ENCODE measurements at regions not wholly inside any gene's neighbourhood (a gene's known extent, or its start where the extent isn't known, plus 50 kb on each side); places are given as distances from the start of the nearest gene placed in this dataset.

DNA sequence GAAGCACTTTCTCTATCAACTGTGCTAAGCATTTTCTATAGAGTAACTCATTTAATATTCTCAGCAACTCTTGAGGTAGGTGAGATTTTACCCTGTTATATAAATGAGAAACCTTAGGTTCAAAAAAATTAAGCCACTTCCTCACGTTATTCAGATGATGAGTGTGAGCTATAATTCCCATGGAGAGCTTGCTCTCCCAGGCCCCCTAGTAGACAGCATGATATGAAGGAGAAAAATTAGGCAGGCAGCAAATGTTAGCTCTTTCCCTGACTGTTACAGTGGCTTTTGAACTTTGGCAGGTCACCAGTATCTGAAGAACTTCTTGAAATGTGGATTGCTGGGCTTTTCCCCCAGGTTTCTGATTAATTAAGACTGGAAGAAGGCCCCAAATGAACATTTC lies 753.1 kb downstream of the NCAM2 start:
- POLR2A ChIA-PET: no interaction called here
- TF ChIP-seq, protein P1, sequence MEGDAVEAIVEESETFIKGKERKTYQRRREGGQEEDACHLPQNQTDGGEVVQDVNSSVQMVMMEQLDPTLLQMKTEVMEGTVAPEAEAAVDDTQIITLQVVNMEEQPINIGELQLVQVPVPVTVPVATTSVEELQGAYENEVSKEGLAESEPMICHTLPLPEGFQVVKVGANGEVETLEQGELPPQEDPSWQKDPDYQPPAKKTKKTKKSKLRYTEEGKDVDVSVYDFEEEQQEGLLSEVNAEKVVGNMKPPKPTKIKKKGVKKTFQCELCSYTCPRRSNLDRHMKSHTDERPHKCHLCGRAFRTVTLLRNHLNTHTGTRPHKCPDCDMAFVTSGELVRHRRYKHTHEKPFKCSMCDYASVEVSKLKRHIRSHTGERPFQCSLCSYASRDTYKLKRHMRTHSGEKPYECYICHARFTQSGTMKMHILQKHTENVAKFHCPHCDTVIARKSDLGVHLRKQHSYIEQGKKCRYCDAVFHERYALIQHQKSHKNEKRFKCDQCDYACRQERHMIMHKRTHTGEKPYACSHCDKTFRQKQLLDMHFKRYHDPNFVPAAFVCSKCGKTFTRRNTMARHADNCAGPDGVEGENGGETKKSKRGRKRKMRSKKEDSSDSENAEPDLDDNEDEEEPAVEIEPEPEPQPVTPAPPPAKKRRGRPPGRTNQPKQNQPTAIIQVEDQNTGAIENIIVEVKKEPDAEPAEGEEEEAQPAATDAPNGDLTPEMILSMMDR (IDR thresholded peaks at IDR 0.05; ENCODE audit: insufficient read depth, low read length, missing control alignments): no peak
- DNase-seq (ENCODE audit: low read depth, low spot score): no peak
- H3K4me3 ChIP-seq (ENCODE audit: low read depth, low read length): no peak overlapping the region
- CTCF ChIA-PET: interaction anchor here (1.2 kb wide), 1 partner anchor 170 kb away, joined by 3 read pairs; no protein-coding TSS in a partner anchor

- ChIA-PET POLR2A (no interaction called here), CTCF (no interaction called here)
- DNase-seq (ENCODE audit: low read depth, low spot score): no peak
- no peak overlapping the region for H3K4me3 ChIP-seq (ENCODE audit: low read depth, low read length)
- TF ChIP-seq, protein P1 (IDR thresholded peaks at IDR 0.05; ENCODE audit: insufficient read depth, low read length, missing control alignments): no peak
Measured at GRCh38 chr21:21762855-21763254, 764.6 kb downstream of the NCAM2 start.

DNA sequence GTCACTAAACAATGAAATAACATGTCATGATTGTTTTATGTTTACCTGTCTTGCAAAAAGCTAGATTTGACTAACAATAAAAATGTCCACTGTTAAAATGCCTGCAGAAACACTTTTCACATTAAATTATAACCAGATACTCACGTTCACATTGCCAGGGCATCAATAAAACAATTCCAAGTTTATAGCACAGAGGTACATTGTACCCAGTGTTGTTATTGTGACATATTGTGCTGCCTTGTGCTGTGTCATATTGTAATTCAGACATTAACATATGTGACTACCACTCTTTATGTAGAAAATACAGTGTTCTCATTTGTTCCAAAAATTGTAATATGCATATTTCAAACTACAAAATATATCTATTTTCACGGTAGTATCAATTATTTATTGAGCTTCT lies 766.1 kb downstream of the NCAM2 start:
- DNase-seq (ENCODE audit: low read depth, low spot score): no peak
- ChIA-PET POLR2A (no interaction called here), CTCF (no interaction called here)
- TF ChIP-seq, protein P1 (IDR thresholded peaks at IDR 0.05; ENCODE audit: insufficient read depth, low read length, missing control alignments): no peak
- H3K4me3 ChIP-seq (ENCODE audit: low read depth, low read length): no peak overlapping the region

GRCh38 chr21:21767276-21767675 lies 769.1 kb downstream of the NCAM2 start:
- POLR2A ChIA-PET: no interaction called here

GRCh38 chr21:21788591-21788990 lies 790.4 kb downstream of the NCAM2 start:
- H3K4me3 ChIP-seq (ENCODE audit: low read depth, low read length): no peak overlapping the region
- ChIA-PET POLR2A (no interaction called here), CTCF (no interaction called here)
- no peak for DNase-seq (ENCODE audit: low read depth, low spot score)
- TF ChIP-seq, protein P1 (IDR thresholded peaks at IDR 0.05; ENCODE audit: insufficient read depth, low read length, missing control alignments): no peak

More at GRCh38 chr21:21767276-21767675, 769.1 kb downstream of the NCAM2 start:
- H3K4me3 ChIP-seq (ENCODE audit: low read depth, low read length): no peak overlapping the region
- no peak for DNase-seq (ENCODE audit: low read depth, low spot score)
- CTCF ChIA-PET: no interaction called here
- TF ChIP-seq, protein P1 (IDR thresholded peaks at IDR 0.05; ENCODE audit: insufficient read depth, low read length, missing control alignments): no peak

DNA sequence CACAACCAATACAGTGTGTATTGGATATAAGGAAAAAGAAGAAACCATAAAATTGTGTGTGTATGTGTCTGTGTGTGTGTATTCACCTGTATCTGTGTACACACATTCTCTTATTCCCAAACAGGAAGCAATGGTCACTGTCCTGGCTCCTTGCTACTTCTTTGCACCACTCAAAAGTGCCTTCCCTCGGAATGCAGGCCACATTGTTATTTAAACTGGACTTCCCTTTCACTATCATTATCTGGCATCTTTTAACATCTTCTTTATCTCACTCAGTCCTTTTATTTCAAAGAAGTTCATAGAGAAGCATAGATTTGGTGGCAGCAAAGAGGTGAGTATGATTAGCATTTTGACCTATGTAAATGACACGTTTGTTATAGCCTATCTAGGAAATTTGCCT lies 803.7 kb downstream of the NCAM2 start:
- H3K4me3 ChIP-seq (ENCODE audit: low read depth, low read length): no peak overlapping the region
- DNase-seq (ENCODE audit: low read depth, low spot score): no peak
- CTCF ChIA-PET: no interaction called here
- TF ChIP-seq, protein P1 (IDR thresholded peaks at IDR 0.05; ENCODE audit: insufficient read depth, low read length, missing control alignments): no peak
- POLR2A ChIA-PET: no interaction called here

All from AG04449 (cell line).